ENCODE measurements at regions not wholly inside any gene's neighbourhood (a gene's known extent, or its start where the extent isn't known, plus 50 kb on each side); places are given as distances from the start of the nearest gene placed in this dataset.

GRCh38 chr18:65221115-65221514, 529.7 kb upstream of the CDH7 start:
- Histone ChIP-seq H3K27me3 (ENCODE audit: control insufficient read depth, insufficient read depth, low read length) (no peaks in the 10 kb centered on the region), H3K4me3 (ENCODE audit: low read length in 3 of 3) (no peak overlapping the region), H3K36me3 (ENCODE audit: control insufficient read depth in 2 of 3, insufficient read depth in 3 of 3, low read length in 3 of 3) (no peaks in the 10 kb centered on the region), H3K9ac (ENCODE audit: low read length in 3 of 3) (no peak overlapping the region), H3K9me3 (ENCODE audit: control insufficient read depth in 2 of 3, insufficient read depth in 1 of 3, low read length in 3 of 3) (no peaks in the 10 kb centered on the region), H3K27ac (ENCODE audit: low read depth in 2 of 2, low read length in 2 of 2) (no peak overlapping the region), H3K4me1 (ENCODE audit: control insufficient read depth in 2 of 3, insufficient read depth in 2 of 3, low read depth in 1 of 3, low read length in 3 of 3) (no peaks in the 10 kb centered on the region)
- intact Hi-C loops (cut with DNase I) = no loop called here
- no peak for TF ChIP-seq CTCF (IDR thresholded peaks at IDR 0.05; ENCODE audit: borderline replicate concordance, extremely low read depth, insufficient read depth)
- DNase-seq (no peak), FAIRE-seq (no peak)

GRCh38 chr18:65215865-65216466, 534.8 kb upstream of the CDH7 start:
- no peak for FAIRE-seq
- Histone ChIP-seq H3K27me3 (ENCODE audit: control insufficient read depth, insufficient read depth, low read length) (no peaks in the 10 kb centered on the region), H3K9me3 (ENCODE audit: control insufficient read depth in 2 of 3, insufficient read depth in 1 of 3, low read length in 3 of 3) (no peaks in the 10 kb centered on the region), H3K36me3 (ENCODE audit: control insufficient read depth in 2 of 3, insufficient read depth in 3 of 3, low read length in 3 of 3) (no peaks in the 10 kb centered on the region), H3K4me1 (ENCODE audit: control insufficient read depth in 2 of 3, insufficient read depth in 2 of 3, low read depth in 1 of 3, low read length in 3 of 3) (no peaks in the 10 kb centered on the region), H3K9ac (ENCODE audit: low read length in 3 of 3) (no peak overlapping the region), H3K27ac (ENCODE audit: low read depth in 2 of 2, low read length in 2 of 2) (no peak overlapping the region), H3K4me3 (ENCODE audit: low read length in 3 of 3) (no peak overlapping the region)
- peak in 2 of 5 donors; percentile 17 to 26 for DNase-seq
- no peak for TF ChIP-seq CTCF (IDR thresholded peaks at IDR 0.05; ENCODE audit: borderline replicate concordance, extremely low read depth, insufficient read depth)
- intact Hi-C loops (cut with DNase I) = no loop called here

- Histone ChIP-seq H3K9ac (ENCODE audit: low read length in 3 of 3) (no peak overlapping the region), H3K9me3 (ENCODE audit: control insufficient read depth in 2 of 3, insufficient read depth in 1 of 3, low read length in 3 of 3) (no peaks in the 10 kb centered on the region), H3K27ac (ENCODE audit: low read depth in 2 of 2, low read length in 2 of 2) (no peak overlapping the region), H3K4me3 (ENCODE audit: low read length in 3 of 3) (no peak overlapping the region), H3K27me3 (ENCODE audit: control insufficient read depth, insufficient read depth, low read length) (no peaks in the 10 kb centered on the region), H3K36me3 (ENCODE audit: control insufficient read depth in 2 of 3, insufficient read depth in 3 of 3, low read length in 3 of 3) (no peaks in the 10 kb centered on the region), H3K4me1 (ENCODE audit: control insufficient read depth in 2 of 3, insufficient read depth in 2 of 3, low read depth in 1 of 3, low read length in 3 of 3) (no peaks in the 10 kb centered on the region)
- FAIRE-seq (no peak), DNase-seq (no peak)
- no peak for TF ChIP-seq CTCF (IDR thresholded peaks at IDR 0.05; ENCODE audit: borderline replicate concordance, extremely low read depth, insufficient read depth)
- intact Hi-C loops (cut with DNase I) = no loop called here
Observed at GRCh38 chr18:65214456-65214855, 536.4 kb upstream of the CDH7 start.

Measured in kidney (tissue), 13 donors.